ENCODE measurements at regions not wholly inside any gene's neighbourhood (a gene's known extent, or its start where the extent isn't known, plus 50 kb on each side); places are given as distances from the start of the nearest gene placed in this dataset.

- TF ChIP-seq EP300 (IDR thresholded peaks at IDR 0.05) = no peak
- no peak for TF ChIP-seq POLR2A (IDR thresholded peaks at IDR 0.05)
- no peak for TF ChIP-seq CTCF (IDR thresholded peaks at IDR 0.05)
- no peak for TF ChIP-seq POLR2AphosphoS5 (IDR thresholded peaks at IDR 0.05)
These were observed 127.2 kb downstream of the ZNF281 start for GRCh38 chr1:200282497-200283122.
